Smooth muscle cell (in vitro differentiated cells): ENCODE measurements at regions not wholly inside any gene's neighbourhood (a gene's known extent, or its start where the extent isn't known, plus 50 kb on each side); places are given as distances from the start of the nearest gene placed in this dataset.
A peak's percentile ranks its signal among the peaks of the same experiment; 100 is the strongest.

Source experiments
- DNase-seq: peaks from one replicate; lab custom pipeline; 2025; ENCODE audit not compliant: unreplicated experiment; lab: John Stamatoyannopoulos, UW
- H2AFZ ChIP-seq: fragments of 200-600 bp; sonication (generic); 2 replicates; pipeline ENCODE4 v1.6.0; 2016; ENCODE audit warnings: antibody characterized with exemption, low read depth, mild to moderate bottlenecking
- H3F3A ChIP-seq: fragments of 200-600 bp; sonication (generic); 2 replicates; pipeline ENCODE4 v1.6.0; 2017; ENCODE audit warnings: antibody characterized with exemption, low read depth
- H3K27ac ChIP-seq: fragments of 200-600 bp; sonication (generic); 2 replicates; pipeline ENCODE4 v1.5.1; 2016; ENCODE audit warnings: low read depth, mild to moderate bottlenecking
- H3K27me3 ChIP-seq: fragments of 200-600 bp; sonication (generic); 2 replicates; pipeline ENCODE4 v1.6.1; 2016; ENCODE audit warnings: low read depth, mild to moderate bottlenecking
- H3K36me3 ChIP-seq: fragments of 200-600 bp; sonication (generic); 2 replicates; pipeline ENCODE4 v1.5.1; 2016; ENCODE audit warnings: low read depth
- H3K4me1 ChIP-seq: fragments of 200-600 bp; sonication (generic); 2 replicates; pipeline ENCODE4 v1.5.1; 2016; ENCODE audit warnings: low read depth
- H3K4me2 ChIP-seq: fragments of 200-600 bp; sonication (generic); 2 replicates; pipeline ENCODE4 v1.6.0; 2016; ENCODE audit warnings: mild to moderate bottlenecking
- H3K4me3 ChIP-seq: fragments of 200-600 bp; sonication (generic); 2 replicates; pipeline ENCODE4 v1.5.1; 2016; ENCODE audit warnings: mild to moderate bottlenecking
- H3K79me2 ChIP-seq: fragments of 200-600 bp; sonication (generic); 2 replicates; pipeline ENCODE4 v1.6.0; 2016; ENCODE audit warnings: low read depth, mild to moderate bottlenecking
- H3K9ac ChIP-seq: fragments of 200-600 bp; sonication (generic); 2 replicates; pipeline ENCODE4 v1.6.0; 2016; ENCODE audit warnings: low read depth
- H3K9me3 ChIP-seq: fragments of 200-600 bp; sonication (generic); replicated peaks from 2 replicates; pipeline ENCODE4 v1.5.1; 2016; ENCODE audit warnings: low read depth
- H4K20me1 ChIP-seq: fragments of 200-600 bp; sonication (generic); 2 replicates; pipeline ENCODE4 v1.6.0; 2016; ENCODE audit warnings: low read depth
- CTCF ChIP-seq: fragments of 200-600 bp; sonication (generic); IDR thresholded peaks from 2 replicates; pipeline ENCODE4 v1.5.1; 2017; ENCODE audit warnings: borderline replicate concordance, mild to moderate bottlenecking, antibody characterized with exemption; ENCODE audit not compliant: insufficient read depth, poor library complexity, severe bottlenecking
- WGBS: methylation state at CpG from one replicate; pipeline ENCODE4 v1.1.7; 2016; ENCODE audit warnings: low lambda C conversion rate; 5-methylcytosine and 5-hydroxymethylcytosine counted together

- Histone ChIP-seq H3K27me3 (no peaks in the 10 kb centered on the region), H3K36me3 (no peaks in the 10 kb centered on the region), H3K9ac (no peak overlapping the region), H2AFZ (no peak overlapping the region), H3K27ac (no peak overlapping the region), H3K79me2 (no peaks in the 10 kb centered on the region), H3K9me3 (no peaks in the 10 kb centered on the region), H3K4me1 (no peaks in the 10 kb centered on the region), H3K4me3 (no peak overlapping the region), H4K20me1 (no peaks in the 10 kb centered on the region), H3F3A (no peaks in the 10 kb centered on the region), H3K4me2 (no peak overlapping the region)
- WGBS = 100% methylated on average over 1 of the region's 1 CpG
- DNase-seq = no peak
- no peak for TF ChIP-seq CTCF
Observed at GRCh38 chr3:177444696-177445095, 247.4 kb upstream of the TBL1XR1 start.

- H3K4me1 ChIP-seq = no peaks in the 10 kb centered on the region
- H3K36me3 ChIP-seq = no peaks in the 10 kb centered on the region
- H3K9me3 ChIP-seq = no peaks in the 10 kb centered on the region
- no peaks in the 10 kb centered on the region for H3K27me3 ChIP-seq
- no peak overlapping the region for H2AFZ ChIP-seq
- H3K27ac ChIP-seq = no peak overlapping the region
- no peak overlapping the region for H3K4me3 ChIP-seq
- H3K4me2 ChIP-seq = no peak overlapping the region
- no peaks in the 10 kb centered on the region for H3F3A ChIP-seq
- H3K79me2 ChIP-seq = no peaks in the 10 kb centered on the region
- H4K20me1 ChIP-seq = no peaks in the 10 kb centered on the region
- no peak overlapping the region for H3K9ac ChIP-seq
- no peak for TF ChIP-seq CTCF
- DNase-seq = no peak
Observed at GRCh38 chr3:177445549-177445948, 248.3 kb upstream of the TBL1XR1 start.

GRCh38 chr3:177446165-177446601 lies 248.9 kb upstream of the TBL1XR1 start:
- Histone ChIP-seq H3K9ac (no peak overlapping the region), H3K27ac (no peak overlapping the region), H3K4me1 (peaks cover 4% of the 10 kb centered on the region), H3K79me2 (no peaks in the 10 kb centered on the region), H3K9me3 (no peaks in the 10 kb centered on the region), H3K36me3 (no peaks in the 10 kb centered on the region), H2AFZ (no peak overlapping the region), H4K20me1 (no peaks in the 10 kb centered on the region), H3K27me3 (no peaks in the 10 kb centered on the region), H3F3A (no peaks in the 10 kb centered on the region), H3K4me3 (no peak overlapping the region), H3K4me2 (no peak overlapping the region)
- TF ChIP-seq CTCF = no peak
- WGBS = 85% methylated on average over 6 of the region's 6 CpGs
- DNase-seq = no peak

GRCh38 chr3:177447938-177448337 lies 250.7 kb upstream of the TBL1XR1 start:
- 78% methylated on average over 3 of the region's 3 CpGs for WGBS
- no peaks in the 10 kb centered on the region for H3K27me3 ChIP-seq
- H3K79me2 ChIP-seq = no peaks in the 10 kb centered on the region
- H4K20me1 ChIP-seq = no peaks in the 10 kb centered on the region
- peak overlapping the region; percentile 80 for H3K9ac ChIP-seq
- H3K36me3 ChIP-seq = no peaks in the 10 kb centered on the region
- no peak overlapping the region for H2AFZ ChIP-seq
- DNase-seq = no peak
- TF ChIP-seq CTCF = no peak
- peaks cover 17% of the 10 kb centered on the region for H3K4me1 ChIP-seq
- no peak overlapping the region for H3K4me2 ChIP-seq
- H3F3A ChIP-seq = no peaks in the 10 kb centered on the region
- H3K27ac ChIP-seq = peak overlapping the region; percentile 96
- H3K9me3 ChIP-seq = no peaks in the 10 kb centered on the region
- H3K4me3 ChIP-seq = no peak overlapping the region
